Parathyroid adenoma (tissue), 2 donors: ENCODE measurements at regions not wholly inside any gene's neighbourhood (a gene's known extent, or its start where the extent isn't known, plus 50 kb on each side); places are given as distances from the start of the nearest gene placed in this dataset.
A peak's percentile ranks its signal among the peaks of the same experiment; 100 is the strongest.

Experiments
- H2AFZ ChIP-seq: fragments of 300-600 bp; sonication (generic); one replicate; pipeline ENCODE4 v1.7.0; 2017; ENCODE audit warnings: antibody characterized with exemption, mild to moderate bottlenecking
- H3K27ac ChIP-seq: fragments of 300-600 bp; sonication (generic); one replicate; pipeline ENCODE4 v1.7.0; 2017
- H3K27me3 ChIP-seq: fragments of 300-600 bp; sonication (generic); one replicate; pipeline ENCODE4 v1.7.0; 2017; ENCODE audit warnings: low read length; ENCODE audit not compliant: control insufficient read depth, insufficient read depth
- H3K36me3 ChIP-seq: fragments of 300-600 bp; sonication (generic); one replicate; pipeline ENCODE4 v1.7.0; 2017; ENCODE audit warnings: low read length; ENCODE audit not compliant: control insufficient read depth, insufficient read depth
- H3K4me1 ChIP-seq: fragments of 300-600 bp; sonication (generic); one replicate; pipeline ENCODE4 v1.7.0; 2017; ENCODE audit warnings: control low read depth
- H3K4me2 ChIP-seq: fragments of 300-600 bp; sonication (generic); one replicate; pipeline ENCODE4 v1.7.0; 2017; ENCODE audit warnings: low read length
- H3K4me3 ChIP-seq: fragments of 300-600 bp; sonication (generic); one replicate; pipeline ENCODE4 v1.7.0; 2017; ENCODE audit warnings: low read depth, low read length
- H3K79me2 ChIP-seq: fragments of 300-600 bp; sonication (generic); one replicate; pipeline ENCODE4 v1.7.0; 2017; ENCODE audit warnings: control low read depth
- H3K9ac ChIP-seq: fragments of 300-600 bp; sonication (generic); one replicate; pipeline ENCODE4 v1.7.0; 2017; ENCODE audit warnings: mild to moderate bottlenecking
- H3K9me3 ChIP-seq: fragments of 300-600 bp; sonication (generic); one replicate; pipeline ENCODE4 v1.7.0; 2017; ENCODE audit warnings: low read length; ENCODE audit not compliant: control insufficient read depth
- CTCF ChIP-seq: fragments of 300-600 bp; sonication (generic); IDR thresholded peaks from one replicate; pipeline ENCODE4 v1.7.0; 2017; ENCODE audit warnings: antibody characterized with exemption, mild to moderate bottlenecking
- donor health status: primary hyperparathyroidism.

DNA sequence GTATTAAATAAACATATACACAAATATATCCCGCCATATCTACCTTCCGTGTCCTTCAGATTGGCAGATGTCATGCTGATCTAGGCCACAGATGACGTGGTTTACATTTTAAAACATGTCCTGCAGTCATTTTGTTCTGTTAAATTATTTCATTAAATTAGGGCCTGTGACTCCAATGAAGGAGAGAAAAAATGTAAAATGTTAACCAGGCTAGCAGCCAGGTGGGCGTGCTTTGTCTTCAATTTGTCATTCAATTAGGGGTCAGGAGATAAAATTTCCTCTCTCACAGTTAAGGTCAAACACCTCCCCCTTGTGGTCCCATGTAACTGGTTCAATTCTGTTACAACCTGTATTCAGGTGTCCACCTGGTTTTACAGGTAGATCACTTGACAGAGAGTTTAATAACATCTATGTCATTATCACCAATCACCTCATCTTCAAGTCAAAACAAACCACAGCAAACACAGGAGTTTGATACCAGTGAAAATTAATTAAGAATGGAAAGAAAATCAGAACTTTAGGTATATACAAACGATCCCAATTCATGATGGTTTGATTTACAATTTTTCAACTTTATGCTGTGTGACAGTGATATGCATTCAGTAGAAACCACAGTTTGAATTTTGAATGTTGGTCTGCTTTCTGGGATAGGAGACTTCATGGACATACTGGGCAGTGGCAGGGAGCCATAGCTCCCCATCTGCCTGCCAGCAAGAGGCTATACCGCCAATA is 339.4 kb downstream of the CMPK2 start:
- no peaks in the 10 kb centered on the region for H3K9me3 ChIP-seq
- TF ChIP-seq CTCF: no peak
- H3K27ac ChIP-seq: no peak overlapping the region
- H3K4me1 ChIP-seq: no peaks in the 10 kb centered on the region
- H2AFZ ChIP-seq: no peak overlapping the region
- H3K9ac ChIP-seq: no peak overlapping the region
- no peak overlapping the region for H3K4me2 ChIP-seq
- no peaks in the 10 kb centered on the region for H3K27me3 ChIP-seq
- no peaks in the 10 kb centered on the region for H3K36me3 ChIP-seq
- no peak overlapping the region for H3K4me3 ChIP-seq
- H3K79me2 ChIP-seq: no peaks in the 10 kb centered on the region

- no peak overlapping the region for H3K27ac ChIP-seq
- H3K27me3 ChIP-seq: no peaks in the 10 kb centered on the region
- no peak overlapping the region for H3K9ac ChIP-seq
- no peaks in the 10 kb centered on the region for H3K79me2 ChIP-seq
- TF ChIP-seq CTCF: no peak
- no peaks in the 10 kb centered on the region for H3K4me1 ChIP-seq
- no peak overlapping the region for H2AFZ ChIP-seq
- no peaks in the 10 kb centered on the region for H3K36me3 ChIP-seq
- H3K4me2 ChIP-seq: no peak overlapping the region
- H3K9me3 ChIP-seq: no peaks in the 10 kb centered on the region
- no peak overlapping the region for H3K4me3 ChIP-seq
Observed at GRCh38 chr2:6531304-6531703, 334.4 kb downstream of the CMPK2 start.

- no peak overlapping the region for H3K4me3 ChIP-seq
- no peaks in the 10 kb centered on the region for H3K27me3 ChIP-seq
- H3K4me1 ChIP-seq: no peaks in the 10 kb centered on the region
- H3K79me2 ChIP-seq: no peaks in the 10 kb centered on the region
- H3K27ac ChIP-seq: no peak overlapping the region
- no peak for TF ChIP-seq CTCF
- H3K4me2 ChIP-seq: no peak overlapping the region
- no peak overlapping the region for H3K9ac ChIP-seq
- H3K36me3 ChIP-seq: no peaks in the 10 kb centered on the region
- peak overlapping the region; percentile 8 for H2AFZ ChIP-seq
- H3K9me3 ChIP-seq: no peaks in the 10 kb centered on the region
Observed at GRCh38 chr2:6535572-6535971, 330.1 kb downstream of the CMPK2 start.

DNA sequence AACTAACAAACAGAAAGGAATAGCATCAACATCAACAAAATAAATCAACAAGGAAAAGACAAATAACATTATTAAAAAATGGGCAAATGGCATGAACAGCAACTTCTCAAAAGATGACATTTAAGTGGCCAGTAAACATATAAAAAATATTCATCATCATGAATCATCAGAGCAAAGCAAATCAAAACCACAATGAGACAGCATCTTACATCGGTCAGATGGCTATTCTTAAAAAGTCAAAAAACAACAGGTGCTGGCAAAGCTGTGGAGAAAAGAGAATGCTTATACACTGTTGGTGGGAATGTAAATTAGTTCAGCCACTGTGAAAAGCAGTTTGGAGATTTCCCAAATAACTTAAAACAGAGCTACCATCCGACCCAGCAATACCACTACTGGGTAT is 327.1 kb downstream of the CMPK2 start:
- no peaks in the 10 kb centered on the region for H3K36me3 ChIP-seq
- no peaks in the 10 kb centered on the region for H3K4me1 ChIP-seq
- H3K9me3 ChIP-seq: no peaks in the 10 kb centered on the region
- no peaks in the 10 kb centered on the region for H3K79me2 ChIP-seq
- no peak for TF ChIP-seq CTCF
- H3K27me3 ChIP-seq: no peaks in the 10 kb centered on the region
- no peak overlapping the region for H3K4me3 ChIP-seq
- no peak overlapping the region for H2AFZ ChIP-seq
- no peak overlapping the region for H3K4me2 ChIP-seq
- no peak overlapping the region for H3K9ac ChIP-seq
- H3K27ac ChIP-seq: no peak overlapping the region

DNA sequence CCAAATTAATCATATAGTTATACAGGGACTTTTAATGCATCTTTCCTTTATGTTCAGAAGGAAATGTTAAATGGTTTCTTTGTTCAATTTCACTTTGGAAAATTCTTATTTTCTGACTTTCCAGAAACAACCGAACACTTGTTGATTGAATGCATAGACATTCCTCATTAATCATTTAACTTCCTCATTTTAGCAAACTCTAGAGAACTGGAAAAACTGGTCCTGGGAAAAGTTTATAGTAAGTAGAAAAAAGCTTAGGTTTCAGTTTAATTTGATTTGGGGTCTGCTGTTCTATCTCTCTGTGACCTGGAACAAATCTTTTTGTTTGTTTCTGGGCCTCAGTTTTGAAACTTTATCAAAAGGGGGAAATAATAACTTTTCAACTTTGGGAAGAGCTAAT is 320.4 kb downstream of the CMPK2 start:
- Histone ChIP-seq H3K4me2 (no peak overlapping the region), H3K79me2 (no peaks in the 10 kb centered on the region), H3K4me1 (no peaks in the 10 kb centered on the region), H3K9me3 (no peaks in the 10 kb centered on the region), H3K27me3 (no peaks in the 10 kb centered on the region), H3K9ac (no peak overlapping the region), H3K4me3 (no peak overlapping the region), H3K27ac (no peak overlapping the region), H2AFZ (no peak overlapping the region), H3K36me3 (no peaks in the 10 kb centered on the region)
- no peak for TF ChIP-seq CTCF
